Stimulated activated CD4-positive, alpha-beta T cell treated with anti-CD3 and anti-CD28 coated beads, TNF-alpha, amount 100 ng/mL, for 48 hours (primary cell): ENCODE measurements at regions not wholly inside any gene's neighbourhood (a gene's known extent, or its start where the extent isn't known, plus 50 kb on each side); places are given as distances from the start of the nearest gene placed in this dataset.
"Not testable (repeated sequence)": the region's sequence is repeated elsewhere in the genome, so short reads cannot be mapped to it uniquely, and the experiment has no call there.

Experiments used
- DNase-seq, 3 donors: peaks; one replicate each; pipeline ENCODE4 v3.0.0-alpha.2; 2020; ENCODE audit warnings: low read depth in 3 of 3

GRCh38 chr2:51782921-51783765, 751.2 kb upstream of the NRXN1 start:
- DNase-seq, result no peak

GRCh38 chr2:51781691-51782090, 749.8 kb upstream of the NRXN1 start:
- DNase-seq, result no peak

GRCh38 chr2:51780353-51780752, 748.4 kb upstream of the NRXN1 start:
- no peak for DNase-seq

GRCh38 chr2:51779723-51780122, 747.8 kb upstream of the NRXN1 start:
- DNase-seq, result not testable (repeated sequence)

GRCh38 chr2:51778806-51779205, 746.9 kb upstream of the NRXN1 start:
- no peak for DNase-seq

GRCh38 chr2:51774606-51775005, 742.7 kb upstream of the NRXN1 start:
- not testable (repeated sequence) for DNase-seq

GRCh38 chr2:51760441-51760840, 728.5 kb upstream of the NRXN1 start:
- no peak for DNase-seq

- DNase-seq, result no peak
Observed at GRCh38 chr2:51758081-51758480, 726.1 kb upstream of the NRXN1 start.

- no peak for DNase-seq
Observed at GRCh38 chr2:51734115-51734514, 702.2 kb upstream of the NRXN1 start.

- no peak for DNase-seq
Observed at GRCh38 chr2:51723691-51724090, 691.8 kb upstream of the NRXN1 start.

GRCh38 chr2:51722311-51722710, 690.4 kb upstream of the NRXN1 start:
- DNase-seq, result no peak

GRCh38 chr2:51720826-51721225, 688.9 kb upstream of the NRXN1 start:
- no peak for DNase-seq

- DNase-seq, result no peak
Observed at GRCh38 chr2:51718881-51719280, 686.9 kb upstream of the NRXN1 start.

- DNase-seq, result no peak
Observed at GRCh38 chr2:51717312-51717711, 685.4 kb upstream of the NRXN1 start.

- DNase-seq, result no peak
Observed at GRCh38 chr2:51711766-51712165, 679.8 kb upstream of the NRXN1 start.

GRCh38 chr2:51710222-51710621, 678.3 kb upstream of the NRXN1 start:
- no peak for DNase-seq

- no peak for DNase-seq
Observed at GRCh38 chr2:51707625-51708024, 675.7 kb upstream of the NRXN1 start.

GRCh38 chr2:51706220-51706619, 674.3 kb upstream of the NRXN1 start:
- DNase-seq, result no peak

- no peak for DNase-seq
Observed at GRCh38 chr2:51705417-51705816, 673.5 kb upstream of the NRXN1 start.

- no peak for DNase-seq
Observed at GRCh38 chr2:51698021-51698420, 666.1 kb upstream of the NRXN1 start.

GRCh38 chr2:51697095-51697494, 665.2 kb upstream of the NRXN1 start:
- no peak for DNase-seq

- DNase-seq, result no peak
Observed at GRCh38 chr2:51695531-51695930, 663.6 kb upstream of the NRXN1 start.

GRCh38 chr2:51693640-51694039, 661.7 kb upstream of the NRXN1 start:
- no peak for DNase-seq

GRCh38 chr2:51681854-51682253, 649.9 kb upstream of the NRXN1 start:
- no peak for DNase-seq
